Prostate gland (tissue), 2 donors: ENCODE measurements at regions not wholly inside any gene's neighbourhood (a gene's known extent, or its start where the extent isn't known, plus 50 kb on each side); places are given as distances from the start of the nearest gene placed in this dataset.

Experiments used
- CTCF ChIP-seq, 4 experiments: fragments of 200-600 bp in 2 of 4; fragments of 450-650 bp in 2 of 4; sonication (generic) in 2 of 4; IDR thresholded peaks; 1 replicate in 3 of 4; 2 replicates in 1 of 4; pipeline ENCODE4 v1.5.1; 2016 to 2019; ENCODE audit warnings: antibody characterized with exemption in 4 of 4, mild to moderate bottlenecking in 2 of 4, moderate library complexity in 2 of 4
- POLR2A ChIP-seq: fragments of 450-650 bp; IDR thresholded peaks from one replicate; pipeline ENCODE4 v1.6.1; 2016; ENCODE audit warnings: antibody characterized with exemption, mild to moderate bottlenecking
- POLR2AphosphoS5 ChIP-seq: sonication (generic); formaldehyde crosslinking; IDR thresholded peaks from one replicate; pipeline ENCODE4 v1.6.1; 2017; ENCODE audit warnings: antibody characterized with exemption

- TF ChIP-seq CTCF (IDR thresholded peaks at IDR 0.05) (no peak), POLR2AphosphoS5 (no peak), POLR2A (no peak)
Measured at GRCh38 chr11:43546561-43547429, 133.7 kb upstream of the HSD17B12 start.
